Epithelial cell of prostate (primary cell): ENCODE measurements at regions not wholly inside any gene's neighbourhood (a gene's known extent, or its start where the extent isn't known, plus 50 kb on each side); places are given as distances from the start of the nearest gene placed in this dataset.
"Not testable (repeated sequence)": the region's sequence is repeated elsewhere in the genome, so short reads cannot be mapped to it uniquely, and the experiment has no call there.

ENCODE experiments used
- DNase-seq: peaks from one replicate; pipeline ENCODE4 v3.0.0-alpha.2; 2011; ENCODE audit warnings: low read depth, low spot score
- H3K27ac ChIP-seq: fragments of 450-650 bp; 2 replicates; pipeline ENCODE4 v1.5.1; 2017; ENCODE audit warnings: mild to moderate bottlenecking

DNA sequence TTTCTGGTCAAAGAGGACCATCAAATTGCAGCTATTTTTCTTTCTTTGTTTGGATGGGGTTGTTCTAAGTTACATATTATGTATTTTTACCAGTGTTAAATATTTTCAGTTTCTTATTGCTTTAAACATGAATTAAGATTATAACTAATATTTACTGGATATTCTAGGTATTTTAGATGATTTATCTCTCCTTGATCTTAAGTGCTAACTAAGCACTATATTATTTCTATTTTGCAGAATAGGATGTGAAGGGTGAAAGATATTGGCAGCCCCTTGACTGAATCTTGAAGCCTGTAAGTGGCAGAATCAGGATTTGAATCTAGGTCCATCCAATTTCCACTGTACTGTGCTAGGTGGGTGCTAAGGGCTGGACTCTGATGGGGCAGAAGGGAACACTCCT lies 307.3 kb upstream of the CCL2 start:
- no peak for DNase-seq
- no peak overlapping the region for H3K27ac ChIP-seq

- H3K27ac ChIP-seq, result no peak overlapping the region
- no peak for DNase-seq
These were observed 306.8 kb upstream of the CCL2 start for GRCh38 chr17:33948309-33948708.

DNA sequence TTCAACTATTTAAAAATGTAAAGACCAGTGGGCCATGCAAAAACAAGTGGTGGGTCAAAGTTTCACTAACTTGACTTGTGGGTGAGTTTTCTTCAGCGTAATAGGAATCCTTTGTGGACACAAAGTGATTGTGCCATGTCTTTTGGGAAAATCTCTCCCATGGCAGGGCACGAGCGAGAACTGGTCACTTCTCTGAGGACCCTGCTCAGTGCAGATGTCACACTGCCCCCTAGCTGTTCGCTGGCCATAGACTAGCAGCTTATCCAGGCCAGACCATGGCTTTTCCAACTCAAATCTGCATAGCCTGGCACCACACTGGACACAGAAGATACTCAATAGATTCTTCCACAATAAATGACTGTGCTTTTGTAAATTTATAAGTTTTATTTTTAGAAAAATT lies 306.0 kb upstream of the CCL2 start:
- no peak for DNase-seq
- no peak overlapping the region for H3K27ac ChIP-seq

GRCh38 chr17:33950061-33950460 lies 305.0 kb upstream of the CCL2 start:
- DNase-seq, result no peak
- no peak overlapping the region for H3K27ac ChIP-seq

DNA sequence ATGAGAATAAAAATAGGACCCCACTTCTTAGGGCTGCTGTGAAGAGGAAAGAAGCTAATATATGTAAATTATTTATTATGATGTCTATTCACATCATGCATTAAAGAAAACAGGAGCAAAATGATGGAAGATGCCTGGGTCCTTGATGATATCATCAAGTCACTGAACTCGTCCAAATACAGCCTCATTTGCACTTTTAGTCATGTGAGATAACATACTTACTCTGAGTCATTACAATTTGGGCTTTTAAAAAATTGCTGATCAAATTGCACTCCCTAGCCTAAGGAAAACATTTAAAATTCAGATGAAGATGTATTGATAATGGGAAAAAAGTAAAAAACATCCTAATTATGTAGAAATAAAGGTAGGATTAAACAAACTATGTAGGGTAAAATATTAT lies 302.7 kb upstream of the CCL2 start:
- DNase-seq, result no peak
- no peak overlapping the region for H3K27ac ChIP-seq

- DNase-seq, result no peak
- H3K27ac ChIP-seq, result no peak overlapping the region
These were observed 300.5 kb upstream of the CCL2 start for GRCh38 chr17:33954597-33954996.

DNA sequence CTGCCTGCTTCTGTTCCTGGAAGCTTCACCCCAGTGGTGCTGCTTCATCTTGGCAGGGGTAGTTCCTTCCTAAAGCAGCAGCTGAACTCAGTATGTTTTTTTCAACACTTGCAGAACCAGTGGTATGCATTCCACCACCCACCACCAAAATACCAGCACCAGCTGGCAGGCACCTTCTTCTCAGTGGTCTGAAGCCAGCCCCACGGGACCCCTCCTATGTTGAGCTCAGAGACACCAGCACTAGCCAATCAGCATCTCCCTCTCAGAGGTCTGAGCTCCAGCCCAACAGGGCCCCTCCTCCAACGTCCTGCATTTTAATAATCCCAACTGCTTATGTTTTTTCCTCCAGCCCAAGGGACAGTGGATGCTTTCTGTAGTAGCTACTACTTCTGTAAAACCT lies 299.6 kb upstream of the CCL2 start:
- H3K27ac ChIP-seq, result no peak overlapping the region
- no peak for DNase-seq

DNA sequence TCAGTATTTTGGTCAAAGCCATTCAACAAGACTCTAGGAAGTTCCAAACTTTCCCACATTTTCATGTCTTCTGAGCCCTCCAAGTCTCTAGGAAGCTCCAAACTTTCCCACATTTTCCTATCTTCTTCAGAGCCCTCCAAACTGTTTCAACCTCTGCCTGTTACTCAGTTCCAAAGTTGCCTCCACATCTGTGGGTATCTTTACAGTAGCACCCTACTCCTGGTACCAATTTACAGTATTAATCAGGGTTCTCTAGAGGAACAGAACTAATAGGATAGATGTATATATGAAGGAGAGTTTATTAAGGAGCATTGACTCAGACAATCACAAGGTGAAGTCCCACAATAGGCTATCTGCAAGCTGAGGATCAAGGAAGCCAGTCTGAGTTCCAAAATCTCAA lies 296.0 kb upstream of the CCL2 start:
- not testable (repeated sequence) for DNase-seq, H3K27ac ChIP-seq

DNA sequence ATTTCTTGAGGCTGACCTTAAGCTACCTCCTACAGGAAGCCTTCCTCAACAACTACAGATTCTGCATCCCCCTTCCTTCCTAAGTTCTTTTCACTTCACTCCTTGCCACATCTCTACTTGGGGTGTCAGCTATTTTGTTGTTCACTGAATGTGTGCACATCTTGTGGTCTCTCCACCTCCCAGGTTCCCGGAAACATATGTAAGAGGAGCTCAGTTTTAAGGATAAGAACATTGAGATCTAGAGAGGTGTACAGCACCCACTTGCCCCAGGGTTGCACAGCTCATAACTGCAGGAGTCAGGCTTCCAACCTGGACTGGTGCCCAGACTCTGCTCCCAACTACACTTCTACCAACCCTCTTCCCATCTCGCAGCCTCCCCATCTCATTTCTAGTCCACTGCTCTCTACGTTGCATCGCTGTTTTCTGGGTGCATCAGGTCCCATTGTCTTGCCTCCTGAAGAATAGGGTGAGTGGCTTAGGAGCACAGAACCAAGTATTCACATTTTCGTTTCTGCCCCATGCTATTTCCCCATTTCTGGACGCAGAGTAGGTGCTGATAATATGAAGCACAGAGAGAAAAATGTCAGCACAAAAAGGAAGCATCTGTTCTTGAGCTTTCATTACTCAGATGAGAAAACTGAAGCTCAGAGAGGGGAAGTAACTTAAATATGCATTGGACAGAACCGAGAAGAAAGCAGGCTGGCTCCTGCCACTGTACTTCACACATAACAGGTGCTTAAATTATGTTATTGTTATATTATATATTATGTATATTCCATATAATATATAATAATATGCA lies 292.0 kb upstream of the CCL2 start:
- no peak for DNase-seq
- no peak overlapping the region for H3K27ac ChIP-seq

GRCh38 chr17:33964344-33964979 lies 290.6 kb upstream of the CCL2 start:
- DNase-seq, result no peak
- no peak overlapping the region for H3K27ac ChIP-seq

DNA sequence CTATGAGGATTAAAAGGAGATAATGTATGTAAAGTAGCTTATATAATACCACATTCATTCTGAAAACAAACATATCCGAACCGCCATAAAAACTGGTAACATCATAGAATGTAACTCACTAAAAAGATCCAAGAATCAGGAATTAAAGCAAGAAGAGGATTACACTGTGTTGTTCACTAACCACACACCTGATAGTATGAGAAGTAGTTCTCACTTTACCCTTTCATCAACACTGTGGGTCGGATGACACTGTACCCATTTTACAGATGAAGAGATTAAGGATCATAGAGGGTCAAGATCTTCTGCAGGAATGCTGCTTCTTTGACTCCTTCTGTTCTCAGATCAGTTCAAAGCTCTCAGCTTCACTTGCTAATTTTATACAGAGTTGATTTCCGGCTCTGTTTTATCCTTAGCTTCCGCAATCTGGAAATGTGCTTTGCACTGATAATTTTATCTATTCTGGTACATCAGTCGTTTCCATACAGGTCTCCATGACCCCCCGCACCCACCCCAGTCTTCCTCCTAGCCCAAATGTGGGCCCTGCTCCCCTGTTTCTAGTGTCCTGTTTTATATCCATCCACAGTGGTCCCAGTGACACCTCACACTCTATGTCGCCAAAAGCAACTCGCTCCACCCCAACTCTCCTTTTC lies 288.6 kb upstream of the CCL2 start:
- H3K27ac ChIP-seq, result no peak overlapping the region
- no peak for DNase-seq

DNA sequence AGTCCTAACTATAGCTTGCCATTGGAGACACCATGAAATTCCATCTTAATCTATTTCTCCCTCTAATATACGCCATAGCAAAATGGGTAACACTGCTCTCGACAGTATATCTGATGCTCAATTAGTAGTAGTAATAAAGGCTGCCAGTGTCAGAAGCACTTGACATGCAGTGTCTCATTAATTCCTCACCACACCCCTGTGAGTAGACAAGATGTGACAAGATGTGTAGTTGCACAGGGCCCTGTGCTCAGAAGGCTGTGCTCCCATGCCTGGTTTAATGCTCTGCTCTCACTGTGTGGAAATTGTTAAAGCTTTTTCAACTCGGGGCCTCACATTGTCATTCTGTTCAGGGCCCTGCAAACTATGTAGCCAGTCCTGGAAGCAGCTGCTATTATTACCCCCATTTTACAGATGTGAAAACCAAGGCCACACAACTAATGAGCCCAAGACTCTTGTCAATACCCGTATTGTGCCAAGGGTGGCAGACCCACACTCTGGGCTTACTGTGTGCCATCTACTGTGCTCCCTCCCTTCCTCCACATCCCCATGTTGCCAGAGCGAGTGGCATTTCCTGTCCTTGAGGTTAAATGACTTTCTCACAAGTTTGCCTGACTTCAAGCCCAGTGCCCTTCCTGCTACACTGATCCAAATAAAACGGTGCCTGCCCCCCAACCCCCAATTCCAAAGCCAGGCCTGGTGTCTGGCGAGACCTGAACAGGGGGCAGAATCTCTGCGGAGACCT lies 287.3 kb upstream of the CCL2 start:
- no peak for DNase-seq
- H3K27ac ChIP-seq, result no peak overlapping the region

GRCh38 chr17:33968350-33969044 lies 286.6 kb upstream of the CCL2 start:
- no peak for DNase-seq

DNA sequence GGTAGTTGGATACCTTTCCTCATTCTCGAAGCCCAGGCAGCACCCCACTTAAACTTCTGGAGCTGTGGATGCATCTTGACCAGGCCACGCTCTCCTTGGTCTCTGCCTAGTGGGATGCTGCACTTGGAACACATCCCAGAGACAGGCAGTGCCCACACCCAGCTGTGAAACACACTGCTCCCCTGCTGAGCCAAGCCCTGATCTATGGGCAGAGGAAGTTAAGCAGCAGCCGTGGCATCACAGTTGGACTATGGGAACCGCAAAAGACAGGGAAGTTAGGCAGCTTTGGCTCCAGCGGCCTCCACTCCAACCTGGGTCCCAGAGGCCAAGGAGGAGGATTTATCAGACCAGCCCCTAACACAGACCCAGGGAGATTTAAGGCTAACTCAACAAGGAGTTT lies 284.8 kb upstream of the CCL2 start:
- no peak for DNase-seq
- H3K27ac ChIP-seq, result no peak overlapping the region

More at GRCh38 chr17:33968350-33969044, 286.6 kb upstream of the CCL2 start:
- H3K27ac ChIP-seq, result no peak overlapping the region

DNA sequence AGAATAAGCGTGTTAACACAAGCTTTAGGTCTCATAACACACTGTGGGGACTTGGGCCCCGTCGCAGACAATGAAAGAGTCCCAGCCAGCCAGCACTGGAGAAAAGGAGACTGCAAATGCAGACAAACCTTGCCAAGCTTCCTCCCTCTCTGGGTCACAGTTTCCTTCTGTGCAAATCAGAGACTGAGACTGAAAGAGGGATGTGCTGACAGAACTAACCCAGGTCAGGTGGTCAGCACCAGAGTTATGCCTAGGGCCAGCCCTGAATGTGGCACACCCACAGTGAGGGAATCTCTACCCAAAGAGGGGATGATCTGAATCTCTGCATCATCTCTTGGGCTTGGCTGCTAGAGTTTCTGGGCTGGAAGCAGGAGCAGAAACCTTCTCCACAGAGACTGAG lies 282.3 kb upstream of the CCL2 start:
- no peak overlapping the region for H3K27ac ChIP-seq
- no peak for DNase-seq

DNA sequence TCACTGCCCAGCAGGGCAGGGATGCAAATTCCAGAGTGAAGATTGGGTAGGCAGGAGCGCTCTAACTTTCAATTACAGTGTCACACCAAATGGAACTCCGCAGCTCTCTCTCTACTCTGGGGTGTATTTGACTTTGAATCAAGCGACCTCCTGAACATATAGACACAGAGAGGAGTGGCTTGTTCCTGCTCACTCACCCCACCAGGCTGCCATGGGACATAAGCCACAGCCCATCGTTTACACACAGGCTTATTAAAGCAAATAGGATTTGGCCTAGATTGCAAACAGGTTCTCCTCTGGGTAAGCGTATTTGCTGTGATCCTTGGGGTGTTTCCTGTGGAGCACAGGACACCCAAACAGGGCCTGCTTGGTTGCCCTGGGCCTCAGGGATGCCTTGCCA lies 281.6 kb upstream of the CCL2 start:
- H3K27ac ChIP-seq, result no peak overlapping the region
- DNase-seq, result no peak

DNA sequence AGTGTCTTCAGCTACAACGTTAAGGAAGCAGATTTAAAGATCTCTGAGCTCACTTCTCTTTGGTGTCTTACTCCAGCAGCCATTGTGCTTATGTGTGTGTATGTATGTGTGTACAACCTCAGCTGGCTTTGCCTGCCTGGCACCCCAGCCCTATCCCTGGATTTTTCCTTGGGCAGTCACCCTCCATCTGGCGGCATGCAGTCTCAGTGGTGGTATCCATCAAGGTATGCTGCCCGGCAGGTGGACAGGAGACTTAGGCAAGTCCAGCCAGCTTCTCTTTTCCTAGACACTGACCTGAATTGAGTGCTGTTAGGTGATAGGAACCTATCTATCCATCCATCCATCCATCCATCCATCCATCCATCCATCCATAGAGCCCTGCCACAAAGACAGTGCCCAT lies 280.8 kb upstream of the CCL2 start:
- no peak for DNase-seq
- H3K27ac ChIP-seq, result no peak overlapping the region

DNA sequence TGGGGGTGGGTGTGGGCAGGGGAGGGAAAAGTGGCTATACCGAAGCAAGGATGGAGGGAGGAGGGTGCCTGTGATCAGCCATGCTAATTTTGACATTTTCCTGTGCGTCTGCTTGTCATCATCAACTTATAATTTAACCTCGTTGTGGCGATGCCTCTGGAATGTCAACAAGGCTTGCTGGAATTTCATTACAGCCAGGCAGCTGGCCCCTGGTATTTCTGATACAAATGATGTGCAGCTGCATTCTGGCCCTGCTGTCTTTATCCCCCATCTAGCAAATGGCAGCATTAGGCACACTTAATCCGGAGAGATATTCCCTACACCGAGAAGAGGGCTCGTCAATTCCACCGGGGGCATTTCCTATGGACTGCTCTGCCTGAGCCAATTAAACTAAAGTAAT lies 278.3 kb upstream of the CCL2 start:
- no peak overlapping the region for H3K27ac ChIP-seq
- DNase-seq, result no peak

DNA sequence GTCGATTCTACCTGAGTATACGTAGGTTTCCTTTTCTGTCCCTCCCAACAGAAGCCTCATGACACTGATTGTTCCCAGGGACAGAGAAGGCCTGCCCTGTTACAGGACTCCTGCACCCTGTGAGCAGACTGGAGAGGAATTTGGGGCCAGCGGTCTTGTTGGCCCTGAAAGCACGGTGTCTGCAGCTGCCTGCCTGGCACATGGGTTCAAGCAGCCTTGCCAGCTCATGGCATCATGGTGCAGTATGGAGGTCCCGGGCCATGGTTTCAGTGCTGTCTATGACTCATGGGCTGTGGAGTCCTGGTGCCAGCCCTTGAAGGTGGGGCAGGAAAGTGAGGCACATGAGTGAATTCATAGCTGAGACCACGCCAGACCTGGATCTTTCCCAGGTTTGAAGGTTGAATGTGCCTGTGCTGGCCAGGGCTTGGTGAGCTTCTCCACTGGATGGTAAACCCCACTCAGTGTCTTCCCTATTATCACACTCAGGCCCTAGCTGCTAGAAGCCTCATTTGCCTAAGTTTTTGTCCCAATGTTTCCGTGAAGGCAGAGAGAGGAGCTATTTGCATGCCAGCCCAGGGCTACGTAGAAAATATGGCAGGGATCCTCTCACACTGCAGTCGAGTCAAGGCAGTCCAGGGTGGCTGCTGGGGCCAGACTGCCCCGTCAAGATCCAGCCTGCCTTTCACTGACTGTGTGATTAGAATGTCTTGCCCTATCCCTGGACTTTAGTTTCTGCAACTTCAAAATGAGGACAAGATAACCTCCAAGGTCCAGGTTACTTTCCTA lies 277.2 kb upstream of the CCL2 start:
- H3K27ac ChIP-seq, result no peak overlapping the region
- DNase-seq, result no peak

DNA sequence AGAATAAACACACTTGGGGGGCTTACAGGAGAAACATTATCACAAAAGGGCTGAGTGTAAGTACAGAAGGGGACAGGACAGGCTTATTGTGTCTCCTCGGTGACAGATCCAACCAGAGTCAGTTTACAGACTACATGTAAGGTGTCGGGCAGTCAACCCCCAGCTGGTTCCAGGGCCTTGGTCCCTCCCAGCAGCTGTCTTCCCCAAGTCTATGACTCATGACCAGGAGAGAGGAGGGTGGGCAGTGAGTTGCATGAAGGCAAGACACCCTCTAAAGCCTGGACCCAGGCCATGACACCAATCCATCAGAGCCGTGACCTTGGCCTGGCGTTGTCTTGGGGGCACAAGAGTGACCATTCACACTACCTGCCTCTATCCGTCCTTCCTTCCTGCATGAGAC lies 276.2 kb upstream of the CCL2 start:
- DNase-seq, result no peak
- H3K27ac ChIP-seq, result no peak overlapping the region
